ENCODE measurements at regions not wholly inside any gene's neighbourhood (a gene's known extent, or its start where the extent isn't known, plus 50 kb on each side); places are given as distances from the start of the nearest gene placed in this dataset.

GRCh38 chr10:78502210-78502936, 468.7 kb downstream of the RPS24 start:
- DNase-seq = peak in 1 of 2 donors; percentile 13

- DNase-seq = no peak
Measured at GRCh38 chr10:78504181-78504580, 470.5 kb downstream of the RPS24 start.

GRCh38 chr10:78505657-78506056, 472.0 kb downstream of the RPS24 start:
- DNase-seq = no peak

GRCh38 chr10:78506614-78507013, 473.0 kb downstream of the RPS24 start:
- no peak for DNase-seq

GRCh38 chr10:78507510-78508160, 474.0 kb downstream of the RPS24 start:
- DNase-seq = no peak

GRCh38 chr10:78508955-78509748, 475.5 kb downstream of the RPS24 start:
- DNase-seq = no peak

- DNase-seq = no peak
Measured at GRCh38 chr10:78510566-78511323, 477.1 kb downstream of the RPS24 start.

- no peak for DNase-seq
Measured at GRCh38 chr10:78511324-78512204, 477.9 kb downstream of the RPS24 start.

GRCh38 chr10:78512205-78512550, 478.5 kb downstream of the RPS24 start:
- DNase-seq = no peak

- no peak for DNase-seq
Measured at GRCh38 chr10:78513330-78513729, 479.7 kb downstream of the RPS24 start.

- DNase-seq = no peak
Measured at GRCh38 chr10:78513986-78514385, 480.3 kb downstream of the RPS24 start.

- no peak for DNase-seq
Measured at GRCh38 chr10:78514459-78514858, 480.8 kb downstream of the RPS24 start.

GRCh38 chr10:78515038-78515872, 481.6 kb downstream of the RPS24 start:
- DNase-seq = no peak

GRCh38 chr10:78515873-78516153, 482.1 kb downstream of the RPS24 start:
- no peak for DNase-seq

- DNase-seq = no peak
Measured at GRCh38 chr10:78516236-78516635, 482.6 kb downstream of the RPS24 start.

- no peak for DNase-seq
Measured at GRCh38 chr10:78516756-78517155, 483.1 kb downstream of the RPS24 start.

GRCh38 chr10:78518224-78518623, 484.6 kb downstream of the RPS24 start:
- DNase-seq = no peak

GRCh38 chr10:78520737-78521430, 487.2 kb downstream of the RPS24 start:
- DNase-seq = no peak

GRCh38 chr10:78523453-78523852, 489.8 kb downstream of the RPS24 start:
- no peak for DNase-seq

- DNase-seq = no peak
Measured at GRCh38 chr10:78524342-78524741, 490.7 kb downstream of the RPS24 start.

GRCh38 chr10:78524941-78525340, 491.3 kb downstream of the RPS24 start:
- DNase-seq = no peak
